ENCODE measurements at regions not wholly inside any gene's neighbourhood (a gene's known extent, or its start where the extent isn't known, plus 50 kb on each side); places are given as distances from the start of the nearest gene placed in this dataset.
"Not testable (repeated sequence)": the region's sequence is repeated elsewhere in the genome, so short reads cannot be mapped to it uniquely, and the experiment has no call there.

GRCh38 chr7:114293289-114294012 is 121.2 kb upstream of the FOXP2 start:
- DNase-seq (ENCODE audit: low read depth): peak; percentile 36
- H3K4me3 ChIP-seq (replicated peaks; ENCODE audit: low read depth, low read length): no peak overlapping the region
- TF ChIP-seq CTCF (IDR thresholded peaks at IDR 0.05; ENCODE audit: low read length, missing control alignments): no peak

- DNase-seq (ENCODE audit: low read depth): no peak
- no peak overlapping the region for H3K4me3 ChIP-seq (replicated peaks; ENCODE audit: low read depth, low read length)
- TF ChIP-seq CTCF (IDR thresholded peaks at IDR 0.05; ENCODE audit: low read length, missing control alignments): no peak
Observed at GRCh38 chr7:114279901-114280300, 134.7 kb upstream of the FOXP2 start.

- DNase-seq (ENCODE audit: low read depth): no peak
- H3K4me3 ChIP-seq (replicated peaks; ENCODE audit: low read depth, low read length): no peak overlapping the region
- TF ChIP-seq CTCF (IDR thresholded peaks at IDR 0.05; ENCODE audit: low read length, missing control alignments): no peak
Observed at GRCh38 chr7:114273218-114273617, 141.4 kb upstream of the FOXP2 start.

GRCh38 chr7:114269714-114270113 is 144.9 kb upstream of the FOXP2 start:
- H3K4me3 ChIP-seq (replicated peaks; ENCODE audit: low read depth, low read length): no peak overlapping the region
- no peak for TF ChIP-seq CTCF (IDR thresholded peaks at IDR 0.05; ENCODE audit: low read length, missing control alignments)
- DNase-seq (ENCODE audit: low read depth): no peak

GRCh38 chr7:114267550-114267949 is 147.1 kb upstream of the FOXP2 start:
- H3K4me3 ChIP-seq (replicated peaks; ENCODE audit: low read depth, low read length); DNase-seq (ENCODE audit: low read depth): not testable (repeated sequence)

- TF ChIP-seq CTCF (IDR thresholded peaks at IDR 0.05; ENCODE audit: low read length, missing control alignments): no peak
- H3K4me3 ChIP-seq (replicated peaks; ENCODE audit: low read depth, low read length): no peak overlapping the region
- no peak for DNase-seq (ENCODE audit: low read depth)
Observed at GRCh38 chr7:114264023-114264422, 150.6 kb upstream of the FOXP2 start.

- H3K4me3 ChIP-seq (replicated peaks; ENCODE audit: low read depth, low read length): no peak overlapping the region
- no peak for TF ChIP-seq CTCF (IDR thresholded peaks at IDR 0.05; ENCODE audit: low read length, missing control alignments)
Observed at GRCh38 chr7:114263219-114263618, 151.4 kb upstream of the FOXP2 start.

More at GRCh38 chr7:114263219-114263618, 151.4 kb upstream of the FOXP2 start:
- DNase-seq (ENCODE audit: low read depth): no peak

Measured in fibroblast of pulmonary artery (primary cell).